Gastrocnemius medialis (tissue), 4 donors: ENCODE measurements at regions not wholly inside any gene's neighbourhood (a gene's known extent, or its start where the extent isn't known, plus 50 kb on each side); places are given as distances from the start of the nearest gene placed in this dataset.
"Not testable (repeated sequence)": the region's sequence is repeated elsewhere in the genome, so short reads cannot be mapped to it uniquely, and the experiment has no call there.

Experiments used
- ATAC-seq, 2 donors: fragments of 150-250 bp; one replicate each; pipeline ENCODE4 v1.9.1; 2016
- DNase-seq, 2 donors: peaks; one replicate each; pipeline ENCODE4 v3.0.0-alpha.2; 2019
- H3K27ac ChIP-seq, 4 donors: fragments of 200-600 bp; sonication (generic); 1 replicate in 1 of 4; 2 replicates in 3 of 4; pipeline ENCODE4 v1.5.1; 2016 to 2018; ENCODE audit warnings: mild to moderate bottlenecking in 2 of 4, moderate library complexity in 1 of 4
- H3K27me3 ChIP-seq, 3 donors: fragments of 200-600 bp; sonication (generic) in 2 of 3; 1 replicate in 1 of 3; 2 replicates in 2 of 3; pipeline versions ENCODE4 v1.5.1 to v1.6.0; 2016 to 2019; ENCODE audit warnings: mild to moderate bottlenecking in 1 of 3, moderate library complexity in 1 of 3
- H3K36me3 ChIP-seq, 2 donors: fragments of 200-600 bp; sonication (generic) in 1 of 2; one replicate each; pipeline ENCODE4 v1.5.1; 2017 to 2018
- H3K4me1 ChIP-seq, 2 donors: fragments of 200-600 bp; sonication (generic) in 1 of 2; one replicate each; pipeline ENCODE4 v1.5.1; 2016 to 2017; ENCODE audit warnings: mild to moderate bottlenecking in 2 of 2
- H3K4me3 ChIP-seq, 4 donors: fragments of 200-600 bp; sonication (generic) in 3 of 4; 1 replicate in 1 of 4; 2 replicates in 3 of 4; pipeline ENCODE4 v1.5.1; 2016 to 2019; ENCODE audit warnings: mild to moderate bottlenecking in 2 of 4
- H3K9me3 ChIP-seq, 3 donors: fragments of 200-600 bp; sonication (generic) in 2 of 3; 1 replicate in 1 of 3; 2 replicates in 2 of 3; pipeline ENCODE4 v1.5.1; 2016 to 2019
- CTCF ChIP-seq, 5 experiments: fragments of 450-650 bp in 3 of 5; fragments of 200-600 bp in 2 of 5; sonication (generic) in 2 of 5; IDR thresholded peaks in 4 of 5; conservative IDR thresholded peaks in 1 of 5; 1 replicate in 4 of 5; 2 replicates in 1 of 5; pipeline ENCODE4 v1.5.1; 2016 to 2019; ENCODE audit warnings: antibody characterized with exemption in 5 of 5, mild to moderate bottlenecking in 3 of 5, moderate library complexity in 3 of 5
- POLR2A ChIP-seq, 2 donors: fragments of 450-650 bp; IDR thresholded peaks; one replicate each; pipeline ENCODE4 v1.6.1; 2017; ENCODE audit warnings: antibody characterized with exemption in 2 of 2, mild to moderate bottlenecking in 2 of 2, moderate library complexity in 2 of 2
- in situ Hi-C, 4 donors: fragments of 200-750 bp; cut with MboI; loops; one replicate each; pipeline versions ENCODE4 v1.15.0 to v1.8.0; 2017; ENCODE audit warnings: low sequenced_read_pairs in 4 of 4
- intact Hi-C: fragments of 100-400 bp; cut with DNase I; formaldehyde crosslinking; loops from one replicate; pipeline ENCODE4 v1.15.1; 2023; ENCODE audit warnings: low total_unique reads

GRCh38 chrX:981791-982626, 230.4 kb downstream of the CRLF2 start:
- no peak for ATAC-seq
- Histone ChIP-seq H3K27me3 (peaks cover 0 to 10% (median 0%) of the 10 kb centered on the region in 3 donors), H3K27ac (no peak overlapping the region), H3K4me1 (no peaks in the 10 kb centered on the region), H3K4me3 (no peak overlapping the region), H3K36me3 (no peaks in the 10 kb centered on the region), H3K9me3 (no peaks in the 10 kb centered on the region)
- intact Hi-C loops, result no loop called here
- no peak for DNase-seq
- TF ChIP-seq CTCF (IDR thresholded peaks at IDR 0.05 in 4 of 5, conservative IDR thresholded peaks at IDR 0.05 in 1 of 5) (no peak), POLR2A (IDR thresholded peaks at IDR 0.05) (no peak)
- in situ Hi-C loops, result loop anchor here in 2 of 4 donors (25.0 kb wide), 2 partner anchors 1355 to 1655 kb away; no protein-coding TSS in a partner anchor

GRCh38 chrX:980587-981235, 231.7 kb downstream of the CRLF2 start:
- DNase-seq (no peak), ATAC-seq (no peak)
- H3K27ac ChIP-seq, result no peak overlapping the region
- intact Hi-C loops (no loop called here), in situ Hi-C loops (loop anchor here in 2 of 4 donors (25.0 kb wide), 2 partner anchors 1357 to 1657 kb away; no protein-coding TSS in a partner anchor)
- H3K9me3 ChIP-seq, result no peaks in the 10 kb centered on the region
- no peaks in the 10 kb centered on the region for H3K4me1 ChIP-seq
- no peaks in the 10 kb centered on the region for H3K36me3 ChIP-seq
- H3K4me3 ChIP-seq, result no peak overlapping the region
- no peak for TF ChIP-seq CTCF (IDR thresholded peaks at IDR 0.05 in 4 of 5, conservative IDR thresholded peaks at IDR 0.05 in 1 of 5)
- peaks cover 0 to 10% (median 0%) of the 10 kb centered on the region in 3 donors for H3K27me3 ChIP-seq

- H3K4me1 ChIP-seq, H3K36me3 ChIP-seq, H3K27me3 ChIP-seq, DNase-seq, intact Hi-C loops, H3K27ac ChIP-seq, H3K9me3 ChIP-seq, ATAC-seq, H3K4me3 ChIP-seq: not testable (repeated sequence)
- in situ Hi-C loops, result loop anchor here in 2 of 4 donors (25.0 kb wide), 2 partner anchors 1358 to 1658 kb away; no protein-coding TSS in a partner anchor
Observed at GRCh38 chrX:979127-979526, 233.3 kb downstream of the CRLF2 start.

- no peak for DNase-seq
- Histone ChIP-seq H3K4me1 (no peaks in the 10 kb centered on the region), H3K27ac (no peak overlapping the region), H3K36me3 (no peaks in the 10 kb centered on the region), H3K4me3 (no peak overlapping the region), H3K9me3 (no peaks in the 10 kb centered on the region), H3K27me3 (no peaks in the 10 kb centered on the region)
- no peak for ATAC-seq
- intact Hi-C loops, result no loop called here
- in situ Hi-C loops, result no loop called here
- no peak for TF ChIP-seq CTCF (IDR thresholded peaks at IDR 0.05 in 4 of 5, conservative IDR thresholded peaks at IDR 0.05 in 1 of 5)
- no peak for TF ChIP-seq POLR2A (IDR thresholded peaks at IDR 0.05)
Observed at GRCh38 chrX:973010-973632, 239.3 kb downstream of the CRLF2 start.
